ENCODE measurements at regions not wholly inside any gene's neighbourhood (a gene's known extent, or its start where the extent isn't known, plus 50 kb on each side); places are given as distances from the start of the nearest gene placed in this dataset.

- no peak for TF ChIP-seq ZNF513 (tag by site-specific recombination; IDR thresholded peaks at IDR 0.05)
- TF ChIP-seq ZNF510 (tag by site-specific recombination; IDR thresholded peaks at IDR 0.05; ENCODE audit: insufficient replicate concordance): no peak
- no peak for TF ChIP-seq ZNF837 (tag by site-specific recombination; IDR thresholded peaks at IDR 0.05)
- TF ChIP-seq ZNF664 (tag by site-specific recombination; IDR thresholded peaks at IDR 0.05): no peak
- TF ChIP-seq ZSCAN30 (tag by site-specific recombination; IDR thresholded peaks at IDR 0.05): no peak
- TF ChIP-seq ZNF16 (tag by site-specific recombination; IDR thresholded peaks at IDR 0.05; ENCODE audit: low read depth): no peak
- TF ChIP-seq ZSCAN5A (tag by site-specific recombination; IDR thresholded peaks at IDR 0.05): no peak
- no peak for TF ChIP-seq ZNF24 (tag by site-specific recombination; IDR thresholded peaks at IDR 0.05)
- TF ChIP-seq SP3 (tag by site-specific recombination; IDR thresholded peaks at IDR 0.05): no peak
- TF ChIP-seq ZBTB20 (tag by site-specific recombination; IDR thresholded peaks at IDR 0.05): no peak
- TF ChIP-seq BCL11B (tag by site-specific recombination; IDR thresholded peaks at IDR 0.05; ENCODE audit: low read depth): no peak
- no peak for TF ChIP-seq ZNF366 (tag by site-specific recombination; conservative IDR thresholded peaks at IDR 0.05)
- TF ChIP-seq ZNF280D (tag by site-specific recombination; IDR thresholded peaks at IDR 0.05): no peak
- Histone ChIP-seq H3K4me3 (ENCODE audit: low read depth, low read length) (no peak overlapping the region), H3K27ac (ENCODE audit: extremely low read depth, low read depth, low read length) (no peak overlapping the region), H3K36me3 (ENCODE audit: control insufficient read depth in 2 of 2, insufficient read depth in 1 of 2, low read length in 2 of 2) (no peaks in the 10 kb centered on the region), H3K9me3 (ENCODE audit: control insufficient read depth, insufficient read depth, low read depth, low read length) (no peaks in the 10 kb centered on the region), H3K4me1 (ENCODE audit: control insufficient read depth, insufficient read depth, low read length) (no peaks in the 10 kb centered on the region)
- ChIA-PET POLR2A (no interaction called here), CTCF (no interaction called here)
Observed at GRCh38 chr3:20698896-20699295, 512.9 kb upstream of the SGO1 start.

GRCh38 chr3:20696388-20697150 is 510.6 kb upstream of the SGO1 start:
- Histone ChIP-seq H3K36me3 (ENCODE audit: control insufficient read depth in 2 of 2, insufficient read depth in 1 of 2, low read length in 2 of 2) (no peaks in the 10 kb centered on the region), H3K4me3 (ENCODE audit: low read depth, low read length) (no peak overlapping the region), H3K27ac (ENCODE audit: extremely low read depth, low read depth, low read length) (no peak overlapping the region), H3K4me1 (ENCODE audit: control insufficient read depth, insufficient read depth, low read length) (no peaks in the 10 kb centered on the region), H3K9me3 (ENCODE audit: control insufficient read depth, insufficient read depth, low read depth, low read length) (no peaks in the 10 kb centered on the region)
- CTCF ChIA-PET: interaction anchor here (0.7 kb wide), 1 partner anchor 192 kb away, joined by 3 read pairs; no protein-coding TSS in a partner anchor
- POLR2A ChIA-PET: no interaction called here
- TF ChIP-seq HIC1 (tag by site-specific recombination; IDR thresholded peaks at IDR 0.05) (no peak), ZNF558 (tag by site-specific recombination; IDR thresholded peaks at IDR 0.05) (no peak), ZFHX2 (tag by site-specific recombination; conservative IDR thresholded peaks at IDR 0.05) (no peak), ZNF677 (tag by site-specific recombination; IDR thresholded peaks at IDR 0.05) (no peak), CTCF (tag by site-specific recombination; IDR thresholded peaks at IDR 0.05) (no peak)
